ENCODE measurements at regions not wholly inside any gene's neighbourhood (a gene's known extent, or its start where the extent isn't known, plus 50 kb on each side); places are given as distances from the start of the nearest gene placed in this dataset.

DNA sequence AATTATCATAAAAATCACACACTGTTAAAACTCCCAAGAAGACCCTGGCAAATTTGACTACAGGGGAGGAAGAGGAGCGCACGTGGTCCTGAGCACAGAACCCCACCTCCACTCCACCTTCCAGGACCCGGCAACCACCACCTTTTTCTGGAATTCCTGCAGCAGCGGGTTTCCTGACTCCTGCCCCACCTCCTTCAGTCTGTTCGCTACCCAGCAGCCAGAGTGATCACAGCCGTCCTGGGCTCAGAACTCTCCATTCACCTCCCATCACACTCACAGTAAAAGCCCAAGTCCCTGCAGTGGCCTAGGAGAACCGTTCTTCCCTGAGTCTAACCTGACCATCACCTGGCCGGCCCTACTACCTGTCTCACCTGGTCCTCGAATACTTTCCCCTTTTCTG, 107.4 kb upstream of the FAM204A start:
- TF ChIP-seq ZNF70 (CRISPR knock-in tag; IDR thresholded peaks at IDR 0.05) = no peak
- no peak for TF ChIP-seq TOX (CRISPR knock-in tag; IDR thresholded peaks at IDR 0.05; ENCODE audit: borderline replicate concordance)
- TF ChIP-seq TCF4 (CRISPR knock-in tag; IDR thresholded peaks at IDR 0.05; ENCODE audit: borderline replicate concordance) = no peak
- no peak for TF ChIP-seq TSHZ2 (CRISPR knock-in tag; IDR thresholded peaks at IDR 0.05)
- TF ChIP-seq ZNF565 (CRISPR knock-in tag; conservative IDR thresholded peaks at IDR 0.05; ENCODE audit: low read depth) = no peak
- TF ChIP-seq ZFP3 (CRISPR knock-in tag; IDR thresholded peaks at IDR 0.05) = no peak
- TF ChIP-seq BACH2 (CRISPR knock-in tag; IDR thresholded peaks at IDR 0.05; ENCODE audit: borderline replicate concordance) = no peak
- TF ChIP-seq CSDC2 (CRISPR knock-in tag; IDR thresholded peaks at IDR 0.05) = no peak
- no peak for TF ChIP-seq ZFP30 (CRISPR knock-in tag; IDR thresholded peaks at IDR 0.05)
- no peak for TF ChIP-seq PPARA (CRISPR knock-in tag; IDR thresholded peaks at IDR 0.05; ENCODE audit: borderline replicate concordance)
- no peak for TF ChIP-seq RARB (CRISPR knock-in tag; IDR thresholded peaks at IDR 0.05)
- no peak for TF ChIP-seq CREB5 (CRISPR knock-in tag; IDR thresholded peaks at IDR 0.05; ENCODE audit: low read depth)
- TF ChIP-seq OSR1 (CRISPR knock-in tag; IDR thresholded peaks at IDR 0.05) = no peak
- TF ChIP-seq, protein P1, sequence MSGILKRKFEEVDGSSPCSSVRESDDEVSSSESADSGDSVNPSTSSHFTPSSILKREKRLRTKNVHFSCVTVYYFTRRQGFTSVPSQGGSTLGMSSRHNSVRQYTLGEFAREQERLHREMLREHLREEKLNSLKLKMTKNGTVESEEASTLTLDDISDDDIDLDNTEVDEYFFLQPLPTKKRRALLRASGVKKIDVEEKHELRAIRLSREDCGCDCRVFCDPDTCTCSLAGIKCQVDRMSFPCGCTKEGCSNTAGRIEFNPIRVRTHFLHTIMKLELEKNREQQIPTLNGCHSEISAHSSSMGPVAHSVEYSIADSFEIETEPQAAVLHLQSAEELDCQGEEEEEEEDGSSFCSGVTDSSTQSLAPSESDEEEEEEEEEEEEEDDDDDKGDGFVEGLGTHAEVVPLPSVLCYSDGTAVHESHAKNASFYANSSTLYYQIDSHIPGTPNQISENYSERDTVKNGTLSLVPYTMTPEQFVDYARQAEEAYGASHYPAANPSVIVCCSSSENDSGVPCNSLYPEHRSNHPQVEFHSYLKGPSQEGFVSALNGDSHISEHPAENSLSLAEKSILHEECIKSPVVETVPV (CRISPR knock-in tag; IDR thresholded peaks at IDR 0.05) = no peak
- no peak for TF ChIP-seq POU6F1 (CRISPR knock-in tag; IDR thresholded peaks at IDR 0.05; ENCODE audit: borderline replicate concordance, low read depth)

DNA sequence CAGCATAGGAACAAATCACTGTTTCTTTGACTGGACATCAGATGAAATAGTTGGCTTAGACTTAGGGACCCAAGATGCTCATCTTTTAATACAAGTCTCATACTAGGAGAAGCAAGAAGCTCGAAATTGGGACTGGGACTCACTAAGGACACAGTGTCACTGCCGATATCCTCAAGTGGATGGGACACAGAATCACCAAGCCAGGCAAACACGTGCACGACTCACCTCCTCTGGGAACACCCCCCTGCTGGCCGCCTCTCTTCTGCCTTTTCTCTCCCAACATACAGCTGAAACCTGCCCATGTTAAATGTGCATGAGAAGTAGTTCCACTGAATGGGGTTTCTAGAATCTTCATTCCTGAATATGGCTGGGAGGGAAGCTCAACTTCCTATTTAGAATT, 106.6 kb upstream of the FAM204A start:
- no peak for TF ChIP-seq ZNF70 (CRISPR knock-in tag; IDR thresholded peaks at IDR 0.05)
- TF ChIP-seq, protein P1 (CRISPR knock-in tag; IDR thresholded peaks at IDR 0.05) = no peak
- TF ChIP-seq GLIS3 (CRISPR knock-in tag; IDR thresholded peaks at IDR 0.05) = no peak
- ATAC-seq = no peak

More for the DNA sequence above, 107.4 kb upstream of the FAM204A start:
- ATAC-seq = no peak

GRCh38 chr10:118447478-118448270, 105.5 kb upstream of the FAM204A start:
- ATAC-seq = no peak
- no peak for TF ChIP-seq CSDC2 (CRISPR knock-in tag; IDR thresholded peaks at IDR 0.05)
- no peak for TF ChIP-seq ZFP30 (CRISPR knock-in tag; IDR thresholded peaks at IDR 0.05)
- no peak for TF ChIP-seq ARNTL (CRISPR knock-in tag; IDR thresholded peaks at IDR 0.05; ENCODE audit: borderline replicate concordance, low read depth)
- no peak for TF ChIP-seq GLIS3 (CRISPR knock-in tag; IDR thresholded peaks at IDR 0.05)
- no peak for TF ChIP-seq BACH2 (CRISPR knock-in tag; IDR thresholded peaks at IDR 0.05; ENCODE audit: borderline replicate concordance)
- no peak for TF ChIP-seq ISL1 (CRISPR knock-in tag; IDR thresholded peaks at IDR 0.05)
- TF ChIP-seq OSR1 (CRISPR knock-in tag; IDR thresholded peaks at IDR 0.05) = no peak
- no peak for TF ChIP-seq ZNF70 (CRISPR knock-in tag; IDR thresholded peaks at IDR 0.05)
- no peak for TF ChIP-seq PATZ1 (CRISPR knock-in tag; IDR thresholded peaks at IDR 0.05; ENCODE audit: borderline replicate concordance)
- TF ChIP-seq POU6F1 (CRISPR knock-in tag; IDR thresholded peaks at IDR 0.05; ENCODE audit: borderline replicate concordance, low read depth) = no peak
- no peak for TF ChIP-seq ZFP3 (CRISPR knock-in tag; IDR thresholded peaks at IDR 0.05)
- no peak for TF ChIP-seq CREB5 (CRISPR knock-in tag; IDR thresholded peaks at IDR 0.05; ENCODE audit: low read depth)
- TF ChIP-seq ZNF8 (CRISPR knock-in tag; IDR thresholded peaks at IDR 0.05) = no peak

Data from SK-N-SH treated with all-trans-retinoic acid at 6 μM for 48 hours (cell line).